Endodermal cell (in vitro differentiated cells): ENCODE measurements at regions not wholly inside any gene's neighbourhood (a gene's known extent, or its start where the extent isn't known, plus 50 kb on each side); places are given as distances from the start of the nearest gene placed in this dataset.

Experiments
- DNase-seq: peaks from one replicate; pipeline ENCODE4 v3.0.0-alpha.2; 2017
- H3K27ac ChIP-seq: 2 replicates; pipeline ENCODE4 v1.5.1; 2013; ENCODE audit warnings: mild to moderate bottlenecking, low read depth, low read length, moderate library complexity
- H3K27me3 ChIP-seq: 2 replicates; pipeline ENCODE4 v1.6.1; 2013; ENCODE audit warnings: mild to moderate bottlenecking, low read length, moderate library complexity; ENCODE audit not compliant: insufficient read depth, control insufficient read depth, poor library complexity, severe bottlenecking
- H3K36me3 ChIP-seq: 2 replicates; pipeline ENCODE4 v1.7.0; 2013; ENCODE audit warnings: mild to moderate bottlenecking, low read length, moderate library complexity; ENCODE audit not compliant: control insufficient read depth, insufficient read depth
- H3K4me1 ChIP-seq: one replicate; pipeline ENCODE4 v1.7.0; 2013; ENCODE audit warnings: low read length; ENCODE audit not compliant: control insufficient read depth, insufficient read depth
- H3K4me3 ChIP-seq: 2 replicates; pipeline ENCODE4 v1.5.1; 2013; ENCODE audit warnings: mild to moderate bottlenecking, low read length, moderate library complexity
- H3K9ac ChIP-seq: 2 replicates; pipeline ENCODE4 v1.6.1; 2013; ENCODE audit warnings: mild to moderate bottlenecking, low read length, moderate library complexity; ENCODE audit not compliant: poor library complexity, severe bottlenecking; ENCODE audit errors: extremely low read depth
- H3K9me3 ChIP-seq: 2 replicates; pipeline ENCODE4 v1.6.1; 2013; ENCODE audit warnings: mild to moderate bottlenecking, low read length, moderate library complexity; ENCODE audit not compliant: control insufficient read depth
- H3K27ac Mint-ChIP-seq: 2 replicates; pipeline ENCODE4 v1.8.0; 2020; ENCODE audit warnings: mixed read lengths
- H3K27me3 Mint-ChIP-seq: 2 replicates; pipeline ENCODE4 v1.8.0; 2021; ENCODE audit warnings: mild to moderate bottlenecking, mixed read lengths; ENCODE audit not compliant: insufficient read depth
- H3K36me3 Mint-ChIP-seq: 2 replicates; pipeline ENCODE4 v1.8.0; 2020; ENCODE audit warnings: low read depth, mixed read lengths
- H3K4me1 Mint-ChIP-seq: 2 replicates; pipeline ENCODE4 v1.8.0; 2020; ENCODE audit warnings: mixed read lengths
- H3K4me3 Mint-ChIP-seq: 2 replicates; pipeline ENCODE4 v1.8.0; 2020; ENCODE audit warnings: mild to moderate bottlenecking, moderate library complexity, mixed read lengths
- H3K9me3 Mint-ChIP-seq: 2 replicates; pipeline ENCODE4 v1.8.0; 2020; ENCODE audit warnings: mild to moderate bottlenecking, mixed read lengths
- WGBS, 2 experiments: methylation state at CpG; one replicate each; pipeline versions ENCODE4 v1.1.5 to v1.1.7; 2013; ENCODE audit warnings: missing lambda C conversion rate in 2 of 2, mixed read lengths in 1 of 2; ENCODE audit not compliant: insufficient coverage in 1 of 2, insufficient read length in 1 of 2; 5-methylcytosine and 5-hydroxymethylcytosine counted together
- TF ChIP-seq, protein P1 (sequence below): fragments of 200-600 bp; sonication (generic); conservative IDR thresholded peaks from 2 replicates; pipeline ENCODE4 v1.5.0; 2021; ENCODE audit warnings: antibody characterized with exemption, mild to moderate bottlenecking

DNA sequence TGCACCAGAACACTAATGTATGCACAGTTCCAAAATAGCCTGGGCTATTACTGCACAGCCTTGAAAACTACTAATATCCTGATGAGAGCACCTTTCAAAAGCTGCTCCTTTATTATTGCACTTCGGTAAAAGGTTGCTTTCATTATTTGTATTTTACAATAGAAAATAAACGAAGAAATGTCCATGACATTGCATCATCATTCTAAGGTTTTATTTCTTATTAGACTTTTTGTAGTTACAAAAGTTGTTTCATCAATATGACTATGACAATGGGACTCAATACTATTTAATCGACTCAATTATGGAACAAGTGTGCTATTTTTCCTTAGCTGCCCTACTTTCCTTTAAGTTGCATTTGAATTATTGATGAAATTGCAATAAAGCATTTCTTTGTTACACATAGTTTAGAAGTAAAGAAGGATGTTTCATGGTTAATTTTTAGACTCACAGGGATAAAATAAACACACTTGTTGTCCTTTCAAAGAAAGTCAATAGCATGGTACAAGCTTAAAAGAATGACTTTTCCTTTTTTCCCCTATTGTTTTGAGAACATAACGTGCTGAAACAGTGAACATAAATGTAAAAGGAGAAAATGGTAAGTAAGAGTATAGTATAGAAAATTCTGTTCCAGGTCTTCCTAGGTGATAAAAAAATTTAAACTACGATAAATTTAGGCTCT, 407.6 kb downstream of the BCAT1 start:
- Histone ChIP-seq H3K27ac (no peak overlapping the region), H3K9me3 (no peaks in the 10 kb centered on the region), H3K36me3 (no peaks in the 10 kb centered on the region), H3K4me1 (peaks cover 1% of the 10 kb centered on the region), H3K4me3 (no peak overlapping the region), H3K9ac (no peak overlapping the region), H3K27me3 (no peaks in the 10 kb centered on the region)
- Mint-ChIP-seq H3K4me1 (peaks cover 29% of the 10 kb centered on the region), H3K4me3 (no peak overlapping the region), H3K27ac (no peak overlapping the region), H3K27me3 (no peaks in the 10 kb centered on the region), H3K36me3 (no peaks in the 10 kb centered on the region), H3K9me3 (no peaks in the 10 kb centered on the region)
- 69 to 84% methylated on average over 2 to 5 of the region's 5 CpGs for WGBS, 2 experiments
- no peak for DNase-seq
- TF ChIP-seq, protein P1, sequence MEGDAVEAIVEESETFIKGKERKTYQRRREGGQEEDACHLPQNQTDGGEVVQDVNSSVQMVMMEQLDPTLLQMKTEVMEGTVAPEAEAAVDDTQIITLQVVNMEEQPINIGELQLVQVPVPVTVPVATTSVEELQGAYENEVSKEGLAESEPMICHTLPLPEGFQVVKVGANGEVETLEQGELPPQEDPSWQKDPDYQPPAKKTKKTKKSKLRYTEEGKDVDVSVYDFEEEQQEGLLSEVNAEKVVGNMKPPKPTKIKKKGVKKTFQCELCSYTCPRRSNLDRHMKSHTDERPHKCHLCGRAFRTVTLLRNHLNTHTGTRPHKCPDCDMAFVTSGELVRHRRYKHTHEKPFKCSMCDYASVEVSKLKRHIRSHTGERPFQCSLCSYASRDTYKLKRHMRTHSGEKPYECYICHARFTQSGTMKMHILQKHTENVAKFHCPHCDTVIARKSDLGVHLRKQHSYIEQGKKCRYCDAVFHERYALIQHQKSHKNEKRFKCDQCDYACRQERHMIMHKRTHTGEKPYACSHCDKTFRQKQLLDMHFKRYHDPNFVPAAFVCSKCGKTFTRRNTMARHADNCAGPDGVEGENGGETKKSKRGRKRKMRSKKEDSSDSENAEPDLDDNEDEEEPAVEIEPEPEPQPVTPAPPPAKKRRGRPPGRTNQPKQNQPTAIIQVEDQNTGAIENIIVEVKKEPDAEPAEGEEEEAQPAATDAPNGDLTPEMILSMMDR: no peak

- Mint-ChIP-seq H3K4me1 (peaks cover 43% of the 10 kb centered on the region), H3K9me3 (no peaks in the 10 kb centered on the region), H3K36me3 (no peaks in the 10 kb centered on the region), H3K4me3 (no peak overlapping the region), H3K27ac (no peak overlapping the region), H3K27me3 (no peaks in the 10 kb centered on the region)
- no peak for DNase-seq
- Histone ChIP-seq H3K9ac (no peak overlapping the region), H3K4me3 (no peak overlapping the region), H3K36me3 (no peaks in the 10 kb centered on the region), H3K27ac (no peak overlapping the region), H3K27me3 (no peaks in the 10 kb centered on the region), H3K4me1 (peaks cover 11% of the 10 kb centered on the region), H3K9me3 (no peaks in the 10 kb centered on the region)
- WGBS, 2 experiments: 100% methylated on average over 1 to 2 of the region's 3 CpGs
- TF ChIP-seq, protein P1: no peak
Measured at GRCh38 chr12:24539646-24540045, 409.3 kb downstream of the BCAT1 start.

GRCh38 chr12:24537083-24537860, 411.6 kb downstream of the BCAT1 start:
- Histone ChIP-seq H3K4me1 (peaks cover 11% of the 10 kb centered on the region), H3K27ac (no peak overlapping the region)
- no peak for DNase-seq

More at GRCh38 chr12:24537083-24537860, 411.6 kb downstream of the BCAT1 start:
- Histone ChIP-seq H3K4me3 (no peak overlapping the region), H3K27me3 (no peaks in the 10 kb centered on the region), H3K9ac (no peak overlapping the region), H3K36me3 (no peaks in the 10 kb centered on the region), H3K9me3 (no peaks in the 10 kb centered on the region)
- Mint-ChIP-seq H3K4me1 (peaks cover 43% of the 10 kb centered on the region), H3K9me3 (no peaks in the 10 kb centered on the region), H3K36me3 (no peaks in the 10 kb centered on the region), H3K4me3 (no peak overlapping the region), H3K27ac (peak overlapping the region; percentile 2), H3K27me3 (no peaks in the 10 kb centered on the region)
- TF ChIP-seq, protein P1: no peak
- WGBS, 2 experiments: 84 to 94% methylated on average over 2 to 3 of the region's 3 CpGs
